Fibroblast of skin of right quadriceps (primary cell): ENCODE measurements at regions not wholly inside any gene's neighbourhood (a gene's known extent, or its start where the extent isn't known, plus 50 kb on each side); places are given as distances from the start of the nearest gene placed in this dataset.
"Not testable (repeated sequence)": the region's sequence is repeated elsewhere in the genome, so short reads cannot be mapped to it uniquely, and the experiment has no call there.

Experiments used
- DNase-seq: peaks from one replicate; pipeline ENCODE4 v3.0.0-alpha.2; 2013

- DNase-seq: no peak
Observed at GRCh38 chr4:95898226-95898625, 58.3 kb downstream of the PDHA2 start.

GRCh38 chr4:95909211-95909610 is 69.3 kb downstream of the PDHA2 start:
- no peak for DNase-seq

- no peak for DNase-seq
Observed at GRCh38 chr4:95910749-95911148, 70.9 kb downstream of the PDHA2 start.

- DNase-seq: no peak
Observed at GRCh38 chr4:95921470-95921869, 81.6 kb downstream of the PDHA2 start.

- peak; percentile 1 for DNase-seq
Observed at GRCh38 chr4:95929448-95930064, 89.7 kb downstream of the PDHA2 start.

GRCh38 chr4:95939141-95939540 is 99.2 kb downstream of the PDHA2 start:
- DNase-seq: no peak

- DNase-seq: no peak
Observed at GRCh38 chr4:95949136-95949765, 109.4 kb downstream of the PDHA2 start.

GRCh38 chr4:95949808-95950207 is 109.9 kb downstream of the PDHA2 start:
- DNase-seq: no peak

GRCh38 chr4:95952538-95952937 is 112.6 kb downstream of the PDHA2 start:
- DNase-seq: not testable (repeated sequence)

- DNase-seq: no peak
Observed at GRCh38 chr4:95956094-95956493, 116.2 kb downstream of the PDHA2 start.

- DNase-seq: no peak
Observed at GRCh38 chr4:95957054-95957453, 117.2 kb downstream of the PDHA2 start.

- DNase-seq: no peak
Observed at GRCh38 chr4:95957759-95958158, 117.9 kb downstream of the PDHA2 start.

- no peak for DNase-seq
Observed at GRCh38 chr4:95959182-95959581, 119.3 kb downstream of the PDHA2 start.

GRCh38 chr4:95959633-95960032 is 119.7 kb downstream of the PDHA2 start:
- DNase-seq: no peak

- DNase-seq: no peak
Observed at GRCh38 chr4:95963456-95963855, 123.6 kb downstream of the PDHA2 start.

- DNase-seq: no peak
Observed at GRCh38 chr4:95979961-95980876, 140.3 kb downstream of the PDHA2 start.

GRCh38 chr4:95980877-95981360 is 141.0 kb downstream of the PDHA2 start:
- no peak for DNase-seq

GRCh38 chr4:95981591-95981990 is 141.7 kb downstream of the PDHA2 start:
- DNase-seq: no peak

GRCh38 chr4:95982516-95982915 is 142.6 kb downstream of the PDHA2 start:
- DNase-seq: no peak

GRCh38 chr4:95984081-95984480 is 144.2 kb downstream of the PDHA2 start:
- no peak for DNase-seq

GRCh38 chr4:95985051-95985450 is 145.2 kb downstream of the PDHA2 start:
- no peak for DNase-seq

- DNase-seq: no peak
Observed at GRCh38 chr4:95985791-95986550, 146.1 kb downstream of the PDHA2 start.

GRCh38 chr4:95987851-95988250 is 148.0 kb downstream of the PDHA2 start:
- no peak for DNase-seq
